Adipocyte (in vitro differentiated cells): ENCODE measurements at regions not wholly inside any gene's neighbourhood (a gene's known extent, or its start where the extent isn't known, plus 50 kb on each side); places are given as distances from the start of the nearest gene placed in this dataset.

Experiments used
- DNase-seq: peaks from one replicate; pipeline ENCODE4 v3.0.0-alpha.2; 2015; ENCODE audit warnings: low read depth
- H3K27me3 ChIP-seq: replicated peaks from 2 replicates; pipeline ENCODE4 v1.7.0; 2013; ENCODE audit warnings: mild to moderate bottlenecking, low read length, moderate library complexity; ENCODE audit not compliant: control insufficient read depth, insufficient read depth
- H3K36me3 ChIP-seq: 2 replicates; pipeline ENCODE4 v1.7.0; 2013; ENCODE audit warnings: low read length, mild to moderate bottlenecking, moderate library complexity; ENCODE audit not compliant: control insufficient read depth, insufficient read depth, severe bottlenecking
- H3K4me1 ChIP-seq: 2 replicates; pipeline ENCODE4 v1.7.0; 2013; ENCODE audit warnings: mild to moderate bottlenecking, low read length, moderate library complexity; ENCODE audit not compliant: control insufficient read depth, insufficient read depth
- H3K4me3 ChIP-seq: 2 replicates; pipeline ENCODE4 v1.7.0; 2013; ENCODE audit warnings: mild to moderate bottlenecking, low read length, moderate library complexity
- H3K9ac ChIP-seq: 2 replicates; pipeline ENCODE4 v1.7.0; 2013; ENCODE audit warnings: mild to moderate bottlenecking, low read length, moderate library complexity
- H3K9me3 ChIP-seq: 2 replicates; pipeline ENCODE4 v1.7.0; 2013; ENCODE audit warnings: mild to moderate bottlenecking, low read length, moderate library complexity; ENCODE audit not compliant: control insufficient read depth

- Histone ChIP-seq H3K9ac (no peak overlapping the region), H3K4me1 (peaks cover 3% of the 10 kb centered on the region), H3K9me3 (peaks cover 15% of the 10 kb centered on the region), H3K27me3 (peaks cover 3% of the 10 kb centered on the region), H3K4me3 (no peak overlapping the region), H3K36me3 (no peaks in the 10 kb centered on the region)
- DNase-seq: no peak
Measured at GRCh38 chr3:41137686-41138111, 61.6 kb upstream of the CTNNB1 start.

DNA sequence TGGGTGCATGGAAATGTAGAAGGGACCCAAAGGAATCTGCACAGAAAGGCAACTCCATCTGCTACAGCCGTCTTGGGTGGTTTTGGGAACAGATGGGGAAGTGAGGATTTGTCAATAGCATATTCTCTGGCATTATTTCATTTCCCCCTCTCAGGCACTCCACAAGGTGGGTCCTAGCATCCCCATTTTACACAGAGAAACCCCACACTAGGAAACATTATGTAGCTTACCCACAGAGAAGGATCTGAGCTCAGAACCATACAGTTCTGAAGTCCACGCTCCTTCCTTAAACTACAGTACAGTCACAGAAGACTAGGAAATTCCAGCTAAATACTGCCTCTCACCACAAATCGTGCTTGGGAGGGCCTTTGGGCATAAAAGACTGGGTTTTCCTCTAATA is 61.2 kb upstream of the CTNNB1 start:
- peaks cover 3% of the 10 kb centered on the region for H3K27me3 ChIP-seq
- DNase-seq: no peak
- no peak overlapping the region for H3K9ac ChIP-seq
- peaks cover 15% of the 10 kb centered on the region for H3K9me3 ChIP-seq
- H3K36me3 ChIP-seq: no peaks in the 10 kb centered on the region
- no peak overlapping the region for H3K4me3 ChIP-seq
- peaks cover 7% of the 10 kb centered on the region for H3K4me1 ChIP-seq

DNA sequence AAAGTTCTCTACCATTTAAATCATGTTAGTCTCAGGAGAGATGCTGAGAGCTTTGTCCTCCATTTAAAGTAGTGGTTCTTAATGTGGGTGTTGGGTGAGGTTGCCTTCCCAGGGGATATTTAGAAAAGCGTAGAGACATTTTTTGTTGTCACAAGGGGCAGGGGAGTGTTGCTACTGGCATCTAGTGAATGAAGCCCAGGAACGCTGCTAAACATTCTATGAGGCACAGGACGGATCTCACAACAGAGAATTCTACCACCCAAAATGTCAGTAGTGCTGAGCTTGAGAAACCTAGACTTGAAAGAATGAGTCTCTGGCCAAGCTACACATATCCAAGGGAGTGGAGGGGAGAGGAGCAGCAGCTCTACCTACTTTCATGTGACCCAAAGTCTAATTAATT is 60.7 kb upstream of the CTNNB1 start:
- no peak overlapping the region for H3K4me3 ChIP-seq
- peaks cover 8% of the 10 kb centered on the region for H3K4me1 ChIP-seq
- DNase-seq: no peak
- peaks cover 3% of the 10 kb centered on the region for H3K27me3 ChIP-seq
- no peaks in the 10 kb centered on the region for H3K36me3 ChIP-seq
- H3K9me3 ChIP-seq: peaks cover 15% of the 10 kb centered on the region
- no peak overlapping the region for H3K9ac ChIP-seq

DNA sequence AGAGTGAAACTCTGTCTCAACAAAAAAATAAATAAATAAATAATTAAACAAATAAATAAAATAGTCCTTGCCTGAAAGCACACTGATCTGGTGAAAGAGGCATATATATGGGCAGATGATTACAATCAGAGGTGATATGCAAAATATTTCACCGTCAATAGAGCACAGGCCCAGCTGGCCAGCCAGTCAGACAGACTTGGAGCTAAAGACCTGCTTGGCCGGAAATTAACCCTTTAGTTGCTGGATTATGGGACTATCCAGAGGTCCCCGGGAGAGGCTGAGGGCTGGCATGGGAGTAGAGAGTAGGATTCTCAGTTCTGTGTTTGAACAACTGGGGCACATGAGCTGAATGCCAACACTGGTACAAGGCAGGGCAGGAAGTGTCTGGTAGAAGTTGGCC is 59.1 kb upstream of the CTNNB1 start:
- H3K27me3 ChIP-seq: peaks cover 3% of the 10 kb centered on the region
- no peaks in the 10 kb centered on the region for H3K36me3 ChIP-seq
- H3K9me3 ChIP-seq: peaks cover 14% of the 10 kb centered on the region
- peaks cover 17% of the 10 kb centered on the region for H3K4me1 ChIP-seq
- DNase-seq: no peak
- no peak overlapping the region for H3K4me3 ChIP-seq
- H3K9ac ChIP-seq: no peak overlapping the region

- peaks cover 12% of the 10 kb centered on the region for H3K9me3 ChIP-seq
- peaks cover 17% of the 10 kb centered on the region for H3K4me1 ChIP-seq
- H3K9ac ChIP-seq: no peak overlapping the region
- no peaks in the 10 kb centered on the region for H3K36me3 ChIP-seq
- H3K27me3 ChIP-seq: no peaks in the 10 kb centered on the region
- no peak overlapping the region for H3K4me3 ChIP-seq
- DNase-seq: no peak
Measured at GRCh38 chr3:41141433-41142167, 57.7 kb upstream of the CTNNB1 start.

DNA sequence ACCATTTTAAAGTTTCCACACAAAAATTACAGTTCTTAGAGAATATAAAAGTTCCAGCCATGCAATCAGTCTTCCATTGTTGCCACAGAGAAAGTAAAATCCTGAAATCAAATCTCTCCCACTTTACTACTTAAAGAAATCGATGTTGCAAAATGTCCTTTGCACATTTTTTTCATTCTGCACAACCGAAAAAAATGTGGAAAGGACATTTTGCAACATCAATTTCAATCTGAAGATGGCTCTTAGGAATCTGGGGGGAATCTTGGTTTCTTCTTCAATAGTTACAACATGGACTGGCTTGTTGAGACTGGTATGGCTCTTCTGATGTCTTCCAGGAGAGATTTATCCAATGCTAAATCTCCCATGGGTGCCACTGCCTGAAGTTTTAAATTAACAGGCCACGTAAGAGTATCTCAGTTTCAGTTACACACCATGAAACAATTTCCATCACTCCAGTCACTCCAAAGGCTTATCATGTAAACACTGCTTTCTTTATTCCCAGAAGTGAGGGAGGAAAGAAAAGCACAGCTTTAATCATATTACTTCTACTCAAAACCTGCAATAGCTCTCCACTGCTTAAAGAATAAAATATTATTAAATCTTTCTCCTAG is 55.8 kb upstream of the CTNNB1 start:
- Histone ChIP-seq H3K27me3 (no peaks in the 10 kb centered on the region), H3K36me3 (no peaks in the 10 kb centered on the region), H3K9me3 (peaks cover 11% of the 10 kb centered on the region), H3K4me1 (peaks cover 23% of the 10 kb centered on the region), H3K9ac (no peak overlapping the region), H3K4me3 (no peak overlapping the region)
- DNase-seq: peak; percentile 30

DNA sequence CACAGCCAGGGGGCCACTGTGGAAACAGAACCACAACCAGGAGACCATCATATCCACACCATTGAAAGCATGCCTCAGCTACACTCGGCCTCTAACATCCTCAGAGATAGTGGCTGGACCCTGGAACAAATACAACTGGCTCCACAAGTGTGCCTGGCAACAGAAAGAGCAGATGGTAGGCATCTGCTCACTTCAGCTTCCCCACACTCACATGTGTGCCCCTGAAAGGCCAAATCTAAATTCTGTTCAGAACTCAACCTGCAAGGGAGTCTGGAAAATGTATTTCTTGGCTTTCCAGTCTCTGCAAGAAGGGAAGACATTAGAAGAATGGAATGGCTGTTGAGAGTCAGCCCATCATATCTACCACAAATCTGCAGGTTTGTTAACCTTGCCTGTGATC is 54.7 kb upstream of the CTNNB1 start:
- H3K9ac ChIP-seq: no peak overlapping the region
- H3K36me3 ChIP-seq: no peaks in the 10 kb centered on the region
- H3K4me3 ChIP-seq: no peak overlapping the region
- H3K4me1 ChIP-seq: peaks cover 30% of the 10 kb centered on the region
- no peaks in the 10 kb centered on the region for H3K27me3 ChIP-seq
- H3K9me3 ChIP-seq: peaks cover 11% of the 10 kb centered on the region
- DNase-seq: no peak

DNA sequence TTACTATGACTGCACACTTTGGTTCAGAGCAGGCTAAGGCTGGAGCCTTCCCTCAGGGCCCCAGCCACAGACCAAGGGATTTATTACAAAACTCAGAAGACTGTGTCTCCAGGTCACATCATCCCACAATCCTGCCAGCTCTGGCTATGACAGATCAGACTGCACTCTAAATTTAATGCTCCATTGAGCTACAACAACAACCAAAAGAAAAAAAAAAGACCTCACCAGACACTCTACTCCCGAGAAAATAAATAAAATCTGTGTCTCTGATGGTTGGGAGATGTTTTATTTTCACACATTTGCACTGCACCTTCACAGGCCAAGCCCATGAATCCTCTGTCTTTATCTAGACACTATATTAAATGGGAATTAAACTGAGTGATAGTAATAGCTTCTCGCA is 50.8 kb upstream of the CTNNB1 start:
- peaks cover 11% of the 10 kb centered on the region for H3K9me3 ChIP-seq
- peaks cover 22% of the 10 kb centered on the region for H3K4me1 ChIP-seq
- no peak overlapping the region for H3K4me3 ChIP-seq
- no peak overlapping the region for H3K9ac ChIP-seq
- peak; percentile 29 for DNase-seq
- no peaks in the 10 kb centered on the region for H3K27me3 ChIP-seq
- H3K36me3 ChIP-seq: no peaks in the 10 kb centered on the region

DNA sequence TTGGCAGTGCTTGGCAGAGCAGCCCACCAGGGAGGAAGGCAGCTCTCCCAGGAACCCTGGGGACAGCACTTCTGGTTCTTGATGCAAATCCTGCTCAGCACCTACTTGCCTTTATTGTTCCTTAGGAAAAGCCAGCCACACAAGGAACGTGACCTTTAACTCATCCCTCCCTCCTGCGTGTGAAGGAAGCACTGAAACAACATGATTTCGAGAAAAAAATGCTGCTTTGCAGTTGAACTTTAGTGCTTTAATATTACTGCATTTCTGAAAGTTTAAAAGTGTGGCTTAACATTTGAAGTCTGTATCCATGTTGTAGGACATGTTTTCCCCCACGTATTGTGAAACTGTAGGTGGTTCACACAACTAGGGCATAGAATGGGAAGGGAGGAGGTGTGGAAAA is 50.4 kb upstream of the CTNNB1 start:
- Histone ChIP-seq H3K4me1 (peaks cover 19% of the 10 kb centered on the region), H3K9ac (no peak overlapping the region), H3K36me3 (no peaks in the 10 kb centered on the region), H3K4me3 (no peak overlapping the region), H3K9me3 (peaks cover 11% of the 10 kb centered on the region), H3K27me3 (no peaks in the 10 kb centered on the region)
- DNase-seq: peak; percentile 3
